CD4-positive, CD25-positive, alpha-beta regulatory T cell (primary cell): ENCODE measurements at regions not wholly inside any gene's neighbourhood (a gene's known extent, or its start where the extent isn't known, plus 50 kb on each side); places are given as distances from the start of the nearest gene placed in this dataset.

Source experiments
- ATAC-seq, 2 donors: fragments of 150-1000 bp; cut with Tn5 transposase; one replicate each; pipeline ENCODE4 v1.10.0; 2021; ENCODE audit warnings: low read depth in 2 of 2, moderate number of reproducible peaks in 2 of 2, moderate library complexity in 1 of 2
- DNase-seq, 3 donors: peaks; one replicate each; pipeline versions ENCODE4 v3.0.0 to v3.0.0-alpha.2; 2012 to 2022; ENCODE audit warnings: mixed read lengths in 1 of 3
- H3K27ac ChIP-seq: one replicate; pipeline ENCODE4 v1.7.0; 2013; ENCODE audit warnings: mild to moderate bottlenecking, low read length; ENCODE audit not compliant: insufficient read depth, poor library complexity, severe bottlenecking
- H3K27me3 ChIP-seq: one replicate; pipeline ENCODE4 v1.7.0; 2013; ENCODE audit warnings: low read length; ENCODE audit not compliant: control insufficient read depth, insufficient read depth
- H3K36me3 ChIP-seq: one replicate; pipeline ENCODE4 v1.7.0; 2013; ENCODE audit warnings: mild to moderate bottlenecking, low read length, moderate library complexity; ENCODE audit not compliant: control insufficient read depth, insufficient read depth
- H3K4me1 ChIP-seq: 2 replicates; pipeline ENCODE4 v1.7.0; 2013; ENCODE audit warnings: mild to moderate bottlenecking, low read length; ENCODE audit not compliant: insufficient read depth, control insufficient read depth, poor library complexity, severe bottlenecking
- H3K4me3 ChIP-seq: one replicate; pipeline ENCODE4 v1.7.0; 2013; ENCODE audit warnings: low read depth, mild to moderate bottlenecking, low read length, moderate library complexity
- H3K9me3 ChIP-seq, 2 experiments: 1 replicate in 1 of 2; 2 replicates in 1 of 2; pipeline ENCODE4 v1.7.0; 2013; ENCODE audit warnings: low read length in 2 of 2, mild to moderate bottlenecking in 1 of 2, moderate library complexity in 1 of 2; ENCODE audit not compliant: control insufficient read depth in 2 of 2
- H3K27ac Mint-ChIP-seq, 3 donors: one replicate each; pipeline ENCODE4 v1.8.0; 2020 to 2022; ENCODE audit warnings: mild to moderate bottlenecking in 3 of 3, mixed read lengths in 3 of 3, moderate library complexity in 2 of 3
- H3K27me3 Mint-ChIP-seq: one replicate; pipeline ENCODE4 v1.8.0; 2022; ENCODE audit warnings: mild to moderate bottlenecking, mixed read lengths
- H3K36me3 Mint-ChIP-seq: one replicate; pipeline ENCODE4 v1.8.0; 2020; ENCODE audit warnings: mixed read lengths
- H3K4me1 Mint-ChIP-seq, 4 donors: one replicate each; pipeline ENCODE4 v1.8.0; 2020 to 2022; ENCODE audit warnings: mixed read lengths in 4 of 4, mild to moderate bottlenecking in 1 of 4
- H3K4me3 Mint-ChIP-seq, 4 donors: one replicate each; pipeline ENCODE4 v1.8.0; 2020 to 2022; ENCODE audit warnings: mild to moderate bottlenecking in 4 of 4, mixed read lengths in 4 of 4, moderate library complexity in 3 of 4
- H3K9me3 Mint-ChIP-seq, 7 donors: one replicate each; pipeline ENCODE4 v1.8.0; 2020 to 2022; ENCODE audit warnings: mixed read lengths in 7 of 7, mild to moderate bottlenecking in 3 of 7, moderate library complexity in 2 of 7

DNA sequence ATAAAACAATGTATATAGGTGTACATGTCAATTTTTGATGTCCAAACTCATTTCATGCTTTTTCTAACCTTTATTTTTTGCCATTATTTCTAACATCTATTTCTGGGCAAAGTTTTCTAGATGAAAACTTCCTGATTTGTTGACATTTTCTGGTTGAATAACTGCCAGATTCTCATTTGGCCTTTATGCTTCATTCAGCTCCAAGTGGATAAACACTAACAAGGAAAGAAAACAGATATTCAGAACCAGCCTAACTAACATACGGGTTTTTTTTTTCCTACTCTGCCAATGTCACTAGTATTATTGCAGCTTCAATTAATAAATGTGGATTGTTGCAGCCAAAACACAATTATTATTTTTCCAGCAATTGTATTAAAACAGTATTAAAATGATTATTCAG lies 50.9 kb upstream of the RAP1GDS1 start:
- no peak overlapping the region for H3K4me3 Mint-ChIP-seq
- no peak overlapping the region for H3K4me3 ChIP-seq
- ATAC-seq (no peak), DNase-seq (no peak)
- H3K9me3 Mint-ChIP-seq, result no peaks in the 10 kb centered on the region
- H3K9me3 ChIP-seq, result no peaks in the 10 kb centered on the region
- no peaks in the 10 kb centered on the region for H3K36me3 ChIP-seq
- H3K4me1 Mint-ChIP-seq, result peaks cover 0 to 5% (median 0%) of the 10 kb centered on the region in 4 donors
- no peaks in the 10 kb centered on the region for H3K36me3 Mint-ChIP-seq
- no peaks in the 10 kb centered on the region for H3K27me3 ChIP-seq
- H3K27me3 Mint-ChIP-seq, result no peaks in the 10 kb centered on the region
- no peak overlapping the region for H3K27ac Mint-ChIP-seq
- no peaks in the 10 kb centered on the region for H3K4me1 ChIP-seq
- H3K27ac ChIP-seq, result no peak overlapping the region

DNA sequence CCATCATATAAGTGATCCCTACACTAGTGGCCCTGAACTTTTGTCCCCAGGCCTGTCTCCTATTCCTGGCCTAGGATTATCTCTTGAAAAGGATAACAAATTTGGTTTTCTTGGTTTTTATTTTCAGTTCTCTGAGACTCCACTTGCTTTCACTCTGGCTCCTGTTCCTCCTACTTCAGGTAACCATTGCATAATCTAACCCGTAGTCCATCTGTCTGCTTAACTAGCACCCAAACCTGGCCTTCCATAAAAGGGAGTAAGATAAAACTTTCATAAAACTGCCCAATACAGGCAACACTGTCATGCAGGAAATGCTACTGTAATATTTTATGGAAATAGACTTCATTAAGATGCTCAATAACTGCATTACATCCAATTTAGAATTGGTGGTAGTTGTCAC lies 52.1 kb upstream of the RAP1GDS1 start:
- Mint-ChIP-seq H3K27ac (no peak overlapping the region), H3K9me3 (no peaks in the 10 kb centered on the region), H3K4me1 (peaks cover 0 to 9% (median 3%) of the 10 kb centered on the region in 4 donors), H3K4me3 (no peak overlapping the region), H3K36me3 (no peaks in the 10 kb centered on the region), H3K27me3 (no peaks in the 10 kb centered on the region)
- Histone ChIP-seq H3K4me1 (peaks cover 1% of the 10 kb centered on the region), H3K27ac (no peak overlapping the region), H3K27me3 (no peaks in the 10 kb centered on the region), H3K36me3 (no peaks in the 10 kb centered on the region), H3K9me3 (no peaks in the 10 kb centered on the region), H3K4me3 (no peak overlapping the region)
- no peak for DNase-seq
- no peak for ATAC-seq

DNA sequence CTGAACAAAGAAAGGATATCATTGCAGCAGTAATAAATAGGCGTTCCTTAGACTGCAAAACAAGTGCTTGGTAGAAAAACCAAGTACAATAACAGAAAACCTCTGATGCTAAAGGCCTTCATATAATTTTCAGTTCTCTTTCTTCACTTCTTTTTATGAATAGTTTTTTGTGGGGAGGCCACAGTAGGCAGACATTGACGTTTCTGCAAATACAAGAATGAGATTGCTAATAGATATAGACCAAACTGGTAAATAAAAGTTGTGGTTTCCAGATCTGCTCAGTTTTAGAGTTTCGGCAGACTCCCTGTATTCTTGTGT lies 57.0 kb upstream of the RAP1GDS1 start:
- peaks cover 7 to 21% (median 14%) of the 10 kb centered on the region in 4 donors for H3K4me1 Mint-ChIP-seq
- H3K36me3 Mint-ChIP-seq, result peaks cover 9% of the 10 kb centered on the region
- H3K27me3 ChIP-seq, result no peaks in the 10 kb centered on the region
- H3K27me3 Mint-ChIP-seq, result peaks cover 4% of the 10 kb centered on the region
- H3K27ac ChIP-seq, result no peak overlapping the region
- H3K4me1 ChIP-seq, result peaks cover 13% of the 10 kb centered on the region
- DNase-seq (peak in 1 of 3 donors; percentile 24), ATAC-seq (peak; percentile 19 to 39)
- H3K4me3 Mint-ChIP-seq, result peak overlapping the region; percentile 69 to 86 (median 82)
- H3K9me3 Mint-ChIP-seq, result peaks cover 0 to 22% (median 4%) of the 10 kb centered on the region in 7 donors
- peak overlapping the region; percentile 78 for H3K4me3 ChIP-seq
- H3K9me3 ChIP-seq, result peaks cover 6 to 7% of the 10 kb centered on the region in 2 experiments
- H3K36me3 ChIP-seq, result no peaks in the 10 kb centered on the region
- H3K27ac Mint-ChIP-seq, result peak overlapping the region; percentile 66 to 97 (median 86)

DNA sequence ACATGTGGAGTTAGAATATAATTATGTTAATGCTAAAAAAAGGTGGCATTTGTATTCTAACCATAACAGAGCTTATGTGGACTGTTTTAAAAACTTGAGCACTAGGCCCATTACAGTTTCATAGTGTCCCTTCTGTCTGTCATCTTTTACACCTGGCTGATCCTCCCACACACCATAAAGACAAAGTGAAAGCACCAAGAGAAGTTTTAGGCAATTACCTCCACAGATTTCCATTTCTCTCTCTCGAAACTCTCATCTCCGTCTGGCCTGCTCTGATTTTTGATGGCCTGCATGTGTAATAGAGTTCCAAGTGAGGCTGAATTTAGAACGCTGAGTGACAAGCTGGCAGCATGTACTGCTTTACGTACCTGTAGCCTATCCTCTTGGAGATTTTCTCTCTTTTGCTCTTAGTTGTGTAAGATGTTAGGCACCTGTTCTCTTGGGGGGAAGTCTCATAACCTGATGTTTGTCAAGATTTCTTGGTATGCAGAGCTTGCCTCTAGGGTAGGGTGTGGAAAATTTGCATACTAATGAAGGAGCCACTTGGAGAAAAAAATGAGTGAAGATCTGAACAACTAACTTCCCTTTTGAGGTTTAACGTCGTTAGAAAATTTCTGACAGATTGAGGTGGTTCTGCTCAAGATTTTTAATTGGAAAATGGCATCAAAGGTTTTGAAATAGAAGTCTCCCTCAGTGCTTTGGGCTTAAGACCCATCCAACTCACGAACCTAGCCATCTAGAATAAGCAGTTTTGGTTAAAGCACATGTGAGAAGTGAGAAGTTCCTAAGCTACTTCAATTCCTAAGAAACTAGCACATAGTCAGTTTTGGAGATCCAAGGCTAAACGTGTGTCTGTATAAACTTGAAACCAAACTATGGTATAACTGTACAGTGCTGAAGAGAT lies 57.6 kb upstream of the RAP1GDS1 start:
- Histone ChIP-seq H3K4me1 (peaks cover 13% of the 10 kb centered on the region), H3K27me3 (no peaks in the 10 kb centered on the region), H3K36me3 (no peaks in the 10 kb centered on the region), H3K27ac (peak overlapping the region; percentile 59), H3K4me3 (peak overlapping the region; percentile 78), H3K9me3 (peaks cover 6 to 7% of the 10 kb centered on the region in 2 experiments)
- DNase-seq (peak in 2 of 3 donors; percentile 25 to 82), ATAC-seq (peak; percentile 56 to 62)
- Mint-ChIP-seq H3K27me3 (peaks cover 4% of the 10 kb centered on the region), H3K4me3 (peak overlapping the region; percentile 69 to 86 (median 82)), H3K9me3 (peaks cover 0 to 22% (median 4%) of the 10 kb centered on the region in 7 donors), H3K36me3 (peaks cover 9% of the 10 kb centered on the region), H3K27ac (peak overlapping the region; percentile 66 to 97 (median 86)), H3K4me1 (peaks cover 7 to 21% (median 14%) of the 10 kb centered on the region in 4 donors)

DNA sequence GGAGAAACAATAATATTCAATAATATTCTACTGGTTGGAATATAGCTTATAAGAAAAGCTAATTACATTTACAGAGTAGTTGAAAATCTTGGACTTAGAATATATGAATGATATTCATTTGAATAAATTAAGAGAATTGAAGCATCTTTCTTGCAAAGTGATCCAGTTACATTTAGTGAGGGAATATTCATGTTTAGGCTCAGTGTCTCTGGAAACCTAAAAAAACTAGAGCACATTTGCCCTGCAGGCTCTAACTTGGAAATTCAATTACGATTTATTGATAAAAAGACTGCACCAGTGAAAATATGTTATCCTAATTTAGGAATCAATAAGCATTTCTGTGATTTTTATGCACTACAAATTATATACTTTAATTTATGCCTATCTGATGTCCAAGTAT lies 58.3 kb upstream of the RAP1GDS1 start:
- Histone ChIP-seq H3K36me3 (no peaks in the 10 kb centered on the region), H3K27me3 (no peaks in the 10 kb centered on the region), H3K27ac (peak overlapping the region; percentile 59), H3K4me1 (peaks cover 13% of the 10 kb centered on the region), H3K4me3 (peak overlapping the region; percentile 78), H3K9me3 (peaks cover 7 to 8% of the 10 kb centered on the region in 2 experiments)
- DNase-seq, result no peak
- peaks cover 9% of the 10 kb centered on the region for H3K36me3 Mint-ChIP-seq
- H3K4me1 Mint-ChIP-seq, result peaks cover 7 to 21% (median 14%) of the 10 kb centered on the region in 4 donors
- peak overlapping the region in 1 of 3 donors; percentile 86 for H3K27ac Mint-ChIP-seq
- no peak for ATAC-seq
- H3K4me3 Mint-ChIP-seq, result peak overlapping the region; percentile 69 to 86 (median 82)
- peaks cover 0 to 25% (median 9%) of the 10 kb centered on the region in 7 donors for H3K9me3 Mint-ChIP-seq
- peaks cover 4% of the 10 kb centered on the region for H3K27me3 Mint-ChIP-seq

DNA sequence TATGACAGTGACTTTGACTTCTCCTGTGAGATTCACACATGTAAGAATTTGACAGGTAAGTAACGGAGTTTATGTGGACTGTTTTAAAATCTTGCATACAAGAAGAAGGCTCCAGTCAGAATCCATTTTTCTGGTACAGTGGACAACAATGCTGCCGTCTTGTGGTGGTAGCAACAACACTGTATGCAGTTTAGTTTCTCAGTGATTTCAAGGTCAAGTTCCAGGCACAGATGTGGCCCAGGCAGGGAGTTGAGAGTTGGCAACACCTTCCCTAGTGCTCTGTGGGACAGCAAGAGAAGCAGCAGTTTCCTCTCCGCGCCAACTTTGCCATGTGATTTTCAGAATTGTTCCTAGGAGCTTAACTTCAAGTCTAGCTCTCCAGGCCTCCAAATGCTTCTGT lies 56.0 kb upstream of the STPG2 start:
- ATAC-seq (no peak), DNase-seq (no peak)
- Histone ChIP-seq H3K27me3 (no peaks in the 10 kb centered on the region), H3K9me3 (peaks cover 17% of the 10 kb centered on the region in 2 experiments), H3K27ac (no peak overlapping the region), H3K4me3 (no peak overlapping the region), H3K4me1 (peaks cover 13% of the 10 kb centered on the region), H3K36me3 (no peaks in the 10 kb centered on the region)
- Mint-ChIP-seq H3K4me3 (no peak overlapping the region), H3K27ac (no peak overlapping the region), H3K9me3 (peaks cover 0 to 45% (median 20%) of the 10 kb centered on the region in 7 donors), H3K36me3 (peaks cover 15% of the 10 kb centered on the region), H3K4me1 (peaks cover 7 to 19% (median 12%) of the 10 kb centered on the region in 4 donors), H3K27me3 (peaks cover 8% of the 10 kb centered on the region)

DNA sequence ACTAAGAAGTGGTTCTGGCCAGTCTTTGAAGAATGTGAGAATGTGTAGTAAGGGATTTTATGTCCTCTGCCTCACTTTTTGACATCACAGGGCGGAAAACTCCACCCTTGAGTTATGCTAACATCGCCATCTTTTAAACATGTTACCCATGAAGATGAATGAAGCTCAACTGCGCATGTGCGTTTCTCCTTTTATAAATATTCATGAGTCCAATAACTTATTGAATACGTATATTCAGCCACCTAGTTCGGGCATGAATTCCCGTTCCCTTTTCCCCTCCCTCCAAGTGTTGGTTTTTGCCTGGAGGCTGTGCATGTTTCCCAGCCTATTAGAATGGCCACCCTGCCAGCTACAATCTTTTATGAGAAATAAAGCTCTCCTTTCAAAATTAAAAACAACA lies 51.7 kb upstream of the STPG2 start:
- Mint-ChIP-seq H3K27ac (no peak overlapping the region), H3K36me3 (peaks cover 6% of the 10 kb centered on the region), H3K9me3 (peaks cover 0 to 40% (median 18%) of the 10 kb centered on the region in 7 donors), H3K27me3 (peaks cover 7% of the 10 kb centered on the region), H3K4me3 (no peak overlapping the region), H3K4me1 (no peaks in the 10 kb centered on the region)
- Histone ChIP-seq H3K27me3 (no peaks in the 10 kb centered on the region), H3K27ac (no peak overlapping the region), H3K4me3 (no peak overlapping the region), H3K9me3 (peaks cover 25 to 29% of the 10 kb centered on the region in 2 experiments), H3K36me3 (no peaks in the 10 kb centered on the region), H3K4me1 (no peaks in the 10 kb centered on the region)
- DNase-seq, result no peak
- ATAC-seq, result no peak
